SK-N-SH (cell line): ENCODE measurements at regions not wholly inside any gene's neighbourhood (a gene's known extent, or its start where the extent isn't known, plus 50 kb on each side); places are given as distances from the start of the nearest gene placed in this dataset.

ENCODE experiments used
- CTCF ChIA-PET: fragments of 300-600, 350-600 bp; formaldehyde crosslinking; extraction: SDS; loops from one replicate; lab custom pipeline; 2021; lab: Yijun Ruan, JAX
- POLR2A ChIA-PET: fragments of 350-600 bp; sonication (Branson Sonifier 250); formaldehyde crosslinking; extraction: SDS; loops from one replicate; lab custom pipeline; 2020; ENCODE audit warnings: antibody characterized with exemption, inconsistent platforms; lab: Yijun Ruan, JAX
- DNase-seq: peaks from one replicate; pipeline ENCODE4 v3.0.0; 2012
- H2AFZ ChIP-seq: fragments of 200-600 bp; sonication (generic); 2 replicates; pipeline ENCODE4 v1.8.1; 2016; ENCODE audit warnings: antibody characterized with exemption, mild to moderate bottlenecking, low read depth
- H3F3A ChIP-seq: fragments of 200-600 bp; sonication (generic); replicated peaks from 2 replicates; pipeline ENCODE3; 2016; ENCODE audit warnings: antibody characterized with exemption, mild to moderate bottlenecking; ENCODE audit not compliant: insufficient read depth
- H3K27ac ChIP-seq, 2 experiments: fragments of 200-500 bp in 1 of 2; fragments of 200-600 bp in 1 of 2; sonication (Bioruptor generic) in 1 of 2; sonication (generic), shearing (Covaris generic) in 1 of 2; 2 replicates each; pipeline versions ENCODE4 v1.5.1 to v1.6.1; 2014 to 2016; ENCODE audit warnings: low read depth in 2 of 2, inconsistent platforms in 1 of 2, low read length in 1 of 2, mild to moderate bottlenecking in 1 of 2, mixed read lengths in 1 of 2
- H3K27me3 ChIP-seq: fragments of 200-600 bp; sonication (generic), shearing (Covaris generic); 2 replicates; pipeline ENCODE4 v1.6.1; 2016; ENCODE audit warnings: mixed run types; ENCODE audit not compliant: insufficient read depth
- H3K36me3 ChIP-seq, 2 experiments: fragments of 200-500 bp in 1 of 2; fragments of 200-600 bp in 1 of 2; sonication (Bioruptor generic) in 1 of 2; sonication (generic) in 1 of 2; replicated peaks in 1 of 2; 2 replicates each; pipeline versions ENCODE3 to v1.5.1; 2014 to 2016; ENCODE audit warnings: low read length in 1 of 2, mild to moderate bottlenecking in 1 of 2; ENCODE audit not compliant: insufficient read depth in 2 of 2, control insufficient read depth in 1 of 2
- H3K4me1 ChIP-seq, 2 experiments: fragments of 200-500 bp in 1 of 2; fragments of 200-600 bp in 1 of 2; sonication (Bioruptor generic) in 1 of 2; sonication (generic), shearing (Covaris generic) in 1 of 2; 2 replicates each; pipeline versions ENCODE4 v1.5.1 to v1.6.1; 2014 to 2016; ENCODE audit warnings: low read depth in 1 of 2, low read length in 1 of 2, mixed run types in 1 of 2; ENCODE audit not compliant: insufficient read depth in 2 of 2, control insufficient read depth in 1 of 2
- H3K4me2 ChIP-seq: fragments of 200-600 bp; sonication (generic), shearing (Covaris generic); 2 replicates; pipeline ENCODE4 v1.6.1; 2017; ENCODE audit warnings: mixed run types
- H3K4me3 ChIP-seq, 2 experiments: fragments of 200-500 bp in 1 of 2; fragments of 200-600 bp in 1 of 2; sonication (Bioruptor generic) in 1 of 2; sonication (generic), shearing (Covaris generic) in 1 of 2; 2 replicates each; pipeline versions ENCODE4 v1.5.1 to v1.8.1; 2014 to 2016; ENCODE audit warnings: low read depth in 2 of 2, inconsistent platforms in 1 of 2, low read length in 1 of 2, mild to moderate bottlenecking in 1 of 2, mixed read lengths in 1 of 2, moderate library complexity in 1 of 2
- H3K79me2 ChIP-seq: fragments of 200-600 bp; sonication (generic); 2 replicates; pipeline ENCODE4 v1.8.1; 2017; ENCODE audit warnings: mild to moderate bottlenecking; ENCODE audit not compliant: insufficient read depth
- H3K9ac ChIP-seq: fragments of 200-600 bp; sonication (generic); 2 replicates; pipeline ENCODE4 v1.6.1; 2017; ENCODE audit warnings: mixed run types
- H3K9me2 ChIP-seq: fragments of 200-600 bp; sonication (generic); 2 replicates; pipeline ENCODE4 v1.6.1; 2017; ENCODE audit warnings: mixed run types
- H3K9me3 ChIP-seq: fragments of 200-600 bp; sonication (generic); 2 replicates; pipeline ENCODE4 v1.6.1; 2017; ENCODE audit warnings: mixed run types, mild to moderate bottlenecking, moderate library complexity
- H4K20me1 ChIP-seq: fragments of 200-600 bp; sonication (generic); 2 replicates; pipeline ENCODE4 v1.6.1; 2017; ENCODE audit warnings: mild to moderate bottlenecking, mixed run types; ENCODE audit not compliant: insufficient read depth
- CHD2 ChIP-seq: fragments of 150-350 bp; IDR thresholded peaks from 2 replicates; pipeline ENCODE4 v1.6.1; 2018; ENCODE audit warnings: low read length; ENCODE audit not compliant: partially characterized antibody
- CTCF ChIP-seq: fragments of 200-600 bp; sonication (generic); IDR thresholded peaks from 2 replicates; pipeline ENCODE4 v1.6.1; 2017; ENCODE audit warnings: antibody characterized with exemption, mild to moderate bottlenecking, moderate library complexity
- EZH2phosphoT487 ChIP-seq: fragments of 200-600 bp; sonication (generic); IDR thresholded peaks from 2 replicates; pipeline ENCODE4 v1.6.1; 2017; ENCODE audit warnings: low read depth, mixed run types, mild to moderate bottlenecking, antibody characterized with exemption, moderate library complexity, borderline replicate concordance
- FOSL2 ChIP-seq: IDR thresholded peaks from 2 replicates; pipeline ENCODE4 v1.4.0; 2012; ENCODE audit warnings: low read depth, mild to moderate bottlenecking, moderate library complexity, borderline replicate concordance
- FOXJ3 ChIP-seq: sonication (generic); formaldehyde crosslinking; IDR thresholded peaks from 2 replicates; pipeline ENCODE4 v1.5.1; 2020; ENCODE audit warnings: mild to moderate bottlenecking, missing genetic modification reagents
- FOXM1 ChIP-seq: IDR thresholded peaks from 2 replicates; pipeline ENCODE4 v1.4.0; 2012; ENCODE audit warnings: low read depth, mild to moderate bottlenecking
- MAX ChIP-seq: IDR thresholded peaks from 2 replicates; pipeline ENCODE4 v1.4.0; 2012; ENCODE audit warnings: low read depth
- MEF2A ChIP-seq: IDR thresholded peaks from 2 replicates; pipeline ENCODE4 v1.4.0; 2012; ENCODE audit warnings: low read depth, borderline replicate concordance
- NFIC ChIP-seq: IDR thresholded peaks from 2 replicates; pipeline ENCODE4 v1.4.0; 2012; ENCODE audit warnings: borderline replicate concordance
- NRF1 ChIP-seq: IDR thresholded peaks from 2 replicates; pipeline ENCODE4 v1.6.1; 2012; ENCODE audit warnings: low read depth, mild to moderate bottlenecking, low read length
- PBX3 ChIP-seq: IDR thresholded peaks from 2 replicates; pipeline ENCODE4; 2012
- RAD21 ChIP-seq: IDR thresholded peaks from 2 replicates; pipeline ENCODE4 v1.6.1; 2012; ENCODE audit warnings: mild to moderate bottlenecking, low read length
- RCOR1 ChIP-seq: fragments of 150-350 bp; IDR thresholded peaks from 2 replicates; pipeline ENCODE4 v1.6.1; 2017; ENCODE audit warnings: antibody characterized with exemption, low read length
- REST ChIP-seq: IDR thresholded peaks from 2 replicates; pipeline ENCODE4 v1.6.1; 2012; ENCODE audit warnings: mild to moderate bottlenecking, low read depth, low read length, moderate library complexity
- RFX5 ChIP-seq: IDR thresholded peaks from 2 replicates; pipeline ENCODE4 v1.6.1; 2012; ENCODE audit warnings: mild to moderate bottlenecking, improper control_type of control experiment, low read length
- SIN3A ChIP-seq: IDR thresholded peaks from 2 replicates; pipeline ENCODE4 v1.6.1; 2012; ENCODE audit warnings: low read depth, mild to moderate bottlenecking, low read length, moderate library complexity, borderline replicate concordance
- SMC3 ChIP-seq: IDR thresholded peaks from 2 replicates; pipeline ENCODE4 v1.6.1; 2012; ENCODE audit warnings: low read depth, low read length, improper control_type of control experiment
- TAF1 ChIP-seq: IDR thresholded peaks from 2 replicates; pipeline ENCODE4 v1.6.1; 2012; ENCODE audit warnings: low read depth, mild to moderate bottlenecking, low read length, moderate library complexity, borderline replicate concordance
- TCF12 ChIP-seq: IDR thresholded peaks from 2 replicates; pipeline ENCODE4 v1.4.0; 2012
- USF2 ChIP-seq: fragments of 150-350 bp; IDR thresholded peaks from 2 replicates; pipeline ENCODE4 v1.6.1; 2017; ENCODE audit warnings: antibody characterized with exemption, low read length, low read depth, borderline replicate concordance
- YY1 ChIP-seq: IDR thresholded peaks from 2 replicates; pipeline ENCODE4 v1.4.0; 2012; ENCODE audit warnings: low read depth, mild to moderate bottlenecking
- WGBS: methylation state at CpG from one replicate; pipeline ENCODE4 v1.1.6; 2017; ENCODE audit warnings: low lambda C conversion rate; 5-methylcytosine and 5-hydroxymethylcytosine counted together

- no peaks in the 10 kb centered on the region for H3K9me2 ChIP-seq
- no peaks in the 10 kb centered on the region for H3K9me3 ChIP-seq
- no peaks in the 10 kb centered on the region for H4K20me1 ChIP-seq
- H3F3A ChIP-seq = no peaks in the 10 kb centered on the region
- no peak overlapping the region for H3K27ac ChIP-seq
- H3K4me3 ChIP-seq = no peak overlapping the region
- POLR2A ChIA-PET = no interaction called here
- H3K27me3 ChIP-seq = no peaks in the 10 kb centered on the region
- no peak overlapping the region for H3K4me2 ChIP-seq
- H3K9ac ChIP-seq = no peak overlapping the region
- H3K36me3 ChIP-seq = no peaks in the 10 kb centered on the region
- H2AFZ ChIP-seq = no peak overlapping the region
- TF ChIP-seq RAD21 (no peak), TCF12 (no peak), CTCF (no peak), CHD2 (no peak), RFX5 (no peak), PBX3 (no peak), TAF1 (no peak), USF2 (no peak), FOXJ3 (CRISPR knock-in tag) (no peak), SMC3 (no peak), RCOR1 (no peak), MAX (no peak), NFIC (no peak), SIN3A (no peak), EZH2phosphoT487 (no peak)
- 15% methylated on average over 1 of the region's 1 CpG for WGBS
- H3K79me2 ChIP-seq = no peaks in the 10 kb centered on the region
- DNase-seq = no peak
- H3K4me1 ChIP-seq = no peaks in the 10 kb centered on the region
- CTCF ChIA-PET = interaction anchor here (1.0 kb wide), 1 partner anchor 13 kb away, joined by 3 read pairs; no protein-coding TSS in a partner anchor
These were observed 325.5 kb upstream of the IMPG1 start for GRCh38 chr6:76397966-76398365.

GRCh38 chr6:76382201-76382600 lies 309.7 kb upstream of the IMPG1 start:
- no peak overlapping the region for H3K4me2 ChIP-seq
- H3K4me3 ChIP-seq = no peak overlapping the region
- no peaks in the 10 kb centered on the region for H3K9me3 ChIP-seq
- H3K27ac ChIP-seq = no peak overlapping the region
- no peaks in the 10 kb centered on the region for H3K79me2 ChIP-seq
- CTCF ChIA-PET = no interaction called here
- no peaks in the 10 kb centered on the region for H3K36me3 ChIP-seq
- no peaks in the 10 kb centered on the region for H3K9me2 ChIP-seq
- H2AFZ ChIP-seq = no peak overlapping the region
- no peaks in the 10 kb centered on the region for H3K27me3 ChIP-seq
- H4K20me1 ChIP-seq = no peaks in the 10 kb centered on the region
- H3K4me1 ChIP-seq = no peaks in the 10 kb centered on the region
- POLR2A ChIA-PET = no interaction called here
- no peak for DNase-seq
- H3F3A ChIP-seq = no peaks in the 10 kb centered on the region
- H3K9ac ChIP-seq = no peak overlapping the region
- WGBS = 0% methylated on average over 1 of the region's 1 CpG
- TF ChIP-seq FOXJ3 (CRISPR knock-in tag) (no peak), TAF1 (no peak), MEF2A (no peak), NRF1 (no peak), PBX3 (no peak), FOXM1 (no peak), RAD21 (no peak), FOSL2 (no peak), YY1 (no peak), SMC3 (no peak), REST (no peak)
